ENCODE measurements at regions not wholly inside any gene's neighbourhood (a gene's known extent, or its start where the extent isn't known, plus 50 kb on each side); places are given as distances from the start of the nearest gene placed in this dataset.

- no peaks in the 10 kb centered on the region for H3K27me3 Mint-ChIP-seq
- peaks cover 15 to 35% of the 10 kb centered on the region in 2 donors for H3K9me3 Mint-ChIP-seq
- no peak overlapping the region for H3K4me3 Mint-ChIP-seq
- no peak for DNase-seq
- H3K4me1 Mint-ChIP-seq (ENCODE audit: low read depth in 2 of 2) = no peaks in the 10 kb centered on the region
- no peak overlapping the region for H3K27ac Mint-ChIP-seq
- no peak for ATAC-seq (replicated peaks)
- H3K36me3 Mint-ChIP-seq (ENCODE audit: insufficient read depth) = no peaks in the 10 kb centered on the region
Measured at GRCh38 chr12:34526946-34527345, 504.6 kb downstream of the ALG10 start.

DNA sequence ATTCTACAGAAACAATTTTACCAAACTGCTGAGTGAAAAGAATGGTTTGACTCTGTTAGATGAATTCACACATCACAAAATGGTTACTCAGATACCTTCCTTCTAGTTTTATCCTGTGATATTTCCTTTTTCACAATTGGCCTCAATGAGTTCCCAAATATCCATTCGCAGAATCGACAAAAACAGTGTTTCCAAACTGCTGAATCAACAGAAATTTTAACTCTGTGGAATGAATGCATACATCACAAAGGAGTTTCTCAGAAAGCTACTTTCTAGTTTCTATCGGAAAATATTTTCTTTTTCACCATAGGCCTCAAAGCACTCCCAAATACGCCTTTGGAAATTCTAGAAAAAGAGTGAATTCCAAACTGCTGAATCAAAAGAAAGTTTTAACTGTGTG, 525.0 kb downstream of the ALG10 start:
- Mint-ChIP-seq H3K27me3 (no peaks in the 10 kb centered on the region), H3K27ac (no peak overlapping the region), H3K9me3 (peaks cover 3 to 14% of the 10 kb centered on the region in 2 donors), H3K4me1 (ENCODE audit: low read depth in 2 of 2) (no peaks in the 10 kb centered on the region), H3K4me3 (no peak overlapping the region), H3K36me3 (ENCODE audit: insufficient read depth) (no peaks in the 10 kb centered on the region)
- DNase-seq (no peak), ATAC-seq (replicated peaks) (no peak)

DNA sequence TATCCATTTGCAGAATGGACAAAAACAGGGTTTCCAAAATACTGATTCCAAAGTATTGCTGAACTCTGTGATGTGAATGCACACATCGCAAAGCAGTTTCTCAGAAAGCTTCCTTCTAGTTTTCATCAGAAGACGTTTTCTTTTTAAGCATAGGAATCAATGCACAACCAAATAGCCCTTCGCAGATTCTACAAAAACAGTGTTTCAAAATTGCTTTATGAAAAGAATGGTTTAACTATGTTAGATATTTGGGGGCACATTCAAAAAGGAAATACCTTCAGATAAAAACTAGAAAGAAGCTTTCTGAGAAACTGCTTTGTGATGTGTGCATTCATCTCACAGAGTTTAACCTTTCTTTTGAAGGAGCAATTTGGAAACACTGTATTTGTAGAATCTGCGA, 569.7 kb downstream of the ALG10 start:
- H3K27ac Mint-ChIP-seq = no peak overlapping the region
- H3K27me3 Mint-ChIP-seq = no peaks in the 10 kb centered on the region
- DNase-seq = no peak
- ATAC-seq (replicated peaks) = no peak
- no peaks in the 10 kb centered on the region for H3K36me3 Mint-ChIP-seq (ENCODE audit: insufficient read depth)
- peaks cover 20 to 41% of the 10 kb centered on the region in 2 donors for H3K9me3 Mint-ChIP-seq
- no peaks in the 10 kb centered on the region for H3K4me1 Mint-ChIP-seq (ENCODE audit: low read depth in 2 of 2)
- H3K4me3 Mint-ChIP-seq = no peak overlapping the region

DNA sequence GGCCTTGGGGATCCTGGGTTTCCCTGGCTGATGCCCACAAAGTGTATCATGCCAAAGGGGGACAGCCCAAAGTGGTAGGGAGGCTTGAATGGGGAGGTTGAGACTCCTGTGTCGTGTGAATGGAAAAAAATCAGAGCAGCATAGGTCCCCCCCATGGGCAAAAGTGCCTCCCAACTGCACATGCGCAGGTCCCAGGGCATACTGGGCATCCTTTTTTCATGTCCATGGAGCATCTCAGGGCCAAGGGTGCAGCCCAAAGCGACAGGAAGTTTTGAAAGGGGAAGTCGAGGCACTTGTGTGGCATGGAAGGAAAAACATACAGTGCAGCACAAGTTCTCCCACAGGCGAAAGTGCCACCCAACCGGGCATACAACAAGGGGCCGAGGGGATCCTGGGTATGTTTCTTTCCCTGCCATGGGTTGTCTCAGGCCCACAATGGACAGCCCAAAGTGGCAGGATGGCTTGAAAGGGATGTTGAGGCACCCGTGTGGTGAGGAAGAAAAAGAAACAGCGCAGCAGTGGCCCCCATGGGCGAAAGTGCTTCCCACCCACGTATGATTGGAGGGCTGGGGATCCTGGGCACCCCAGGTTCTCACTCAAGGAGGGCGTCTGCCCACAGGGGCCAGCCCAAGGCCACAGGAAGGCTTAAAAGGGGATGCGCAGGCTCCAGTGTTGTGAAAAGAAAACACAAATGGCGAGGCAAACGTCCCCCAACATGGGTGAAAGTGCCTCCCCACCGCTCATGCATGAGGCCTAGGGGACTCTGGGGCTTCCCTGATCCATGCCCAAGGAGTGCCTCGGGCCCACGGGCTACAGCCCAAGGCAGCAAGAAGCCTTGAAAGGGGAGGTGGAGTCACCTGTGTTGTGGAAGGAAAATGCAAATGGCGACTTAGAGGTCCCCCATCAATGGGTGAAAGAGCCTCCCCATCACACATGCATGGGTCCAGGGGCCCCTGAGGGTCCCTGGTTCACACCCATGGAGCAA, 573.7 kb downstream of the ALG10 start:
- Mint-ChIP-seq H3K9me3 (peaks cover 27 to 65% of the 10 kb centered on the region in 2 donors), H3K27ac (no peak overlapping the region), H3K4me1 (ENCODE audit: low read depth in 2 of 2) (peaks cover 0 to 1% of the 10 kb centered on the region in 2 donors)

DNA sequence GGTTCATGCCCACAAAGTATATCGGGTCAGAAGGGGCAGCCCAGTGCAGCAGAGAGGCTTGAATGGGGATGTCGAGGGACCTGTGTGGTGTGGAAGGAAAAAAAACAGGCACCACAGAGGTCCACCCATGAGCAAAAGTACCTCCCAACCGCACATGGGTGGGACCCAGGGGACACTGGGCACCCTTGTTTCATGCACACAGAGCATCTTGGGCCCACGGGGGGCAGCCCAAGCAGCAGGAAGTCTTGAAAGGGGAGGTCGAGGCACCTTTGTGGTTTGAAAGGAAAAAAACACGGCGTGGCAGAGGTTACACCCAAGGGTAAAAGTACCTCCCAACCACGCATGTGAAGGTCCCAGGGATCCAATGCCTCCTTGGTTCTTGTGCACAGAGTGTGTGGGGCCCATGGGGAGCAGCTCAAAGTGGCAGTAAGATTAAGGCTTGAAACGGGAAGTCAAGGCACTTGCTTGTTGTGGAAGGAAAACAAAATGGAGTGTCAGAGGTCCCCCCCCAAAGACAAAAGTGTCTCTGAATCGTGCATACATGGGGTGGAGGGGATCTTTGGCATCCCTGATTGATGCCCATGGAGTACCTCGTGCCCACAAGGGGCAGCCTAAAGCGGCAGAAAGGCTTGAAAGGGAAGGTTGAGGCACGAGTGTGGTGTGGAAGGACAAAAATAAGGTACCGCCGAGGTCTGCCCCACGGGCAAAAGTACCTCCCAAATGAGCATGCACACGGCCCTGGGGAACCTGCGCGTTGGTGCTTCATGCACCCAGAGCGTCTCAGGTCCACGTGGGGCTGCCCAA, 575.5 kb downstream of the ALG10 start:
- no peak for ATAC-seq (replicated peaks)
- Mint-ChIP-seq H3K4me1 (ENCODE audit: low read depth in 2 of 2) (peaks cover 0 to 1% of the 10 kb centered on the region in 2 donors), H3K36me3 (ENCODE audit: insufficient read depth) (peaks cover 5% of the 10 kb centered on the region), H3K4me3 (no peak overlapping the region), H3K27ac (no peak overlapping the region), H3K27me3 (no peaks in the 10 kb centered on the region), H3K9me3 (peaks cover 34 to 66% of the 10 kb centered on the region in 2 donors)
- DNase-seq = no peak

More for the DNA sequence above, 573.7 kb downstream of the ALG10 start:
- Mint-ChIP-seq H3K4me3 (no peak overlapping the region), H3K36me3 (ENCODE audit: insufficient read depth) (peaks cover 1% of the 10 kb centered on the region), H3K27me3 (no peaks in the 10 kb centered on the region)
- ATAC-seq (replicated peaks) (no peak), DNase-seq (no peak)

- no peak for DNase-seq
- H3K4me3 Mint-ChIP-seq = no peak overlapping the region
- H3K4me1 Mint-ChIP-seq (ENCODE audit: low read depth in 2 of 2) = peaks cover 0 to 1% of the 10 kb centered on the region in 2 donors
- no peak overlapping the region for H3K27ac Mint-ChIP-seq
- peaks cover 35 to 72% of the 10 kb centered on the region in 2 donors for H3K9me3 Mint-ChIP-seq
- H3K27me3 Mint-ChIP-seq = no peaks in the 10 kb centered on the region
- peaks cover 5% of the 10 kb centered on the region for H3K36me3 Mint-ChIP-seq (ENCODE audit: insufficient read depth)
- ATAC-seq (replicated peaks) = no peak
Measured at GRCh38 chr12:34598352-34598827, 576.1 kb downstream of the ALG10 start.

DNA sequence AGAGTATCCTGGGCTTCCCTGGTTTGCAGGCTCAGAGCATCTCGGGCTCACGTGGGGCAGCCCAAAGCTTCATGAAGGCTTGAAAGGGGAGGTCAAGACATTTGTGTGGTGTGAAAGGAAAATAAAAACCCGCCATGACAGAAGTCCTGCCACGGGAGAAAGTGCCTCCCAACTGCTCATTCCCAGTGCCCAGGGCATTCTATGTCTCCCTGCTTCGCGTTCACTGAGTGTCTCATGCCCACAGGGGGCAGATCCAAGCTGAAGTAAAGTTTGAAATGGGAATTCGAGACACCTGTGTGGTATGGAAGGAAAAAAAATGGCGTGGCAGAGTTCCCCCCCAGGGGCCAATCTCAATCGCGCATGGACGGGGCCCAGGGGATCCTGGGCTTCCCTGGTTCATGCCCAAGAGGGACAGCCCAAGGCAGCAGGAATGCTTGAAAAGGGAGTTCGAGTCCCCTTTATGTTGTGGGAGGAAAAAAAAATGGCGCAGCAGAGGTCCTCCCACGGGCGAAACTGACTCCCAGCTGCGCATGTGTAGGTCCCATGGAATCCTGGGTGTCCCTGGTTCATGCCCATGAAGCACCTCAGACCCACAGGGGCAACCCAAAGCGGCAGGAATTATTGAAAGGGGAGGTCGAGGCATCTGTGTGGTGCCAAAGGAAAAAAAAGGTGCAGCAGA, 576.7 kb downstream of the ALG10 start:
- DNase-seq = no peak
- H3K9me3 Mint-ChIP-seq = peaks cover 36 to 78% of the 10 kb centered on the region in 2 donors
- H3K4me1 Mint-ChIP-seq (ENCODE audit: low read depth in 2 of 2) = peaks cover 0 to 1% of the 10 kb centered on the region in 2 donors
- H3K27me3 Mint-ChIP-seq = no peaks in the 10 kb centered on the region
- H3K4me3 Mint-ChIP-seq = no peak overlapping the region
- no peak overlapping the region for H3K27ac Mint-ChIP-seq
- ATAC-seq (replicated peaks) = no peak
- H3K36me3 Mint-ChIP-seq (ENCODE audit: insufficient read depth) = peaks cover 5% of the 10 kb centered on the region

- no peak overlapping the region for H3K27ac Mint-ChIP-seq
Measured at GRCh38 chr12:34599530-34600513, 577.5 kb downstream of the ALG10 start.

GRCh38 chr12:34600592-34601462, 578.5 kb downstream of the ALG10 start:
- H3K27ac Mint-ChIP-seq = no peak overlapping the region
- H3K36me3 Mint-ChIP-seq (ENCODE audit: insufficient read depth) = peaks cover 5% of the 10 kb centered on the region

More at GRCh38 chr12:34599530-34600513, 577.5 kb downstream of the ALG10 start:
- Mint-ChIP-seq H3K4me1 (ENCODE audit: low read depth in 2 of 2) (peaks cover 0 to 1% of the 10 kb centered on the region in 2 donors), H3K4me3 (no peak overlapping the region), H3K27me3 (no peaks in the 10 kb centered on the region), H3K9me3 (peaks cover 43 to 87% of the 10 kb centered on the region in 2 donors), H3K36me3 (ENCODE audit: insufficient read depth) (peaks cover 5% of the 10 kb centered on the region)
- DNase-seq (no peak), ATAC-seq (replicated peaks) (no peak)

GRCh38 chr12:34601689-34602088, 579.4 kb downstream of the ALG10 start:
- Mint-ChIP-seq H3K9me3 (peaks cover 36 to 94% of the 10 kb centered on the region in 2 donors), H3K27ac (no peak overlapping the region), H3K36me3 (ENCODE audit: insufficient read depth) (peaks cover 5% of the 10 kb centered on the region)

More at GRCh38 chr12:34600592-34601462, 578.5 kb downstream of the ALG10 start:
- DNase-seq (no peak), ATAC-seq (replicated peaks) (no peak)
- no peaks in the 10 kb centered on the region for H3K27me3 Mint-ChIP-seq
- peaks cover 0 to 1% of the 10 kb centered on the region in 2 donors for H3K4me1 Mint-ChIP-seq (ENCODE audit: low read depth in 2 of 2)
- peaks cover 38 to 94% of the 10 kb centered on the region in 2 donors for H3K9me3 Mint-ChIP-seq
- no peak overlapping the region for H3K4me3 Mint-ChIP-seq

GRCh38 chr12:34602213-34602940, 580.1 kb downstream of the ALG10 start:
- H3K27me3 Mint-ChIP-seq = no peaks in the 10 kb centered on the region
- DNase-seq (no peak), ATAC-seq (replicated peaks) (no peak)
- H3K9me3 Mint-ChIP-seq = peaks cover 36 to 88% of the 10 kb centered on the region in 2 donors
- no peak overlapping the region for H3K4me3 Mint-ChIP-seq
- no peak overlapping the region for H3K27ac Mint-ChIP-seq
- H3K4me1 Mint-ChIP-seq (ENCODE audit: low read depth in 2 of 2) = peaks cover 0 to 1% of the 10 kb centered on the region in 2 donors
- H3K36me3 Mint-ChIP-seq (ENCODE audit: insufficient read depth) = peaks cover 5% of the 10 kb centered on the region

More at GRCh38 chr12:34601689-34602088, 579.4 kb downstream of the ALG10 start:
- Mint-ChIP-seq H3K4me1 (ENCODE audit: low read depth in 2 of 2) (peaks cover 0 to 1% of the 10 kb centered on the region in 2 donors), H3K4me3 (no peak overlapping the region), H3K27me3 (no peaks in the 10 kb centered on the region)
- no peak for DNase-seq
- ATAC-seq (replicated peaks) = no peak
